IPS DF 19.7 (cell line): ENCODE measurements at regions not wholly inside any gene's neighbourhood (a gene's known extent, or its start where the extent isn't known, plus 50 kb on each side); places are given as distances from the start of the nearest gene placed in this dataset.

Source experiments
- DNase-seq: peaks from one replicate; pipeline ENCODE4 v3.0.0-alpha.2; 2013; ENCODE audit warnings: low read depth, low spot score

- no peak for DNase-seq
Measured at GRCh38 chr6:87995461-87995860, 52.2 kb upstream of the SPACA1 start.

- no peak for DNase-seq
Measured at GRCh38 chr6:87993356-87993755, 54.3 kb upstream of the SPACA1 start.

GRCh38 chr6:87990871-87991270, 56.8 kb upstream of the SPACA1 start:
- DNase-seq, result no peak

GRCh38 chr6:87982134-87982533, 65.5 kb upstream of the SPACA1 start:
- DNase-seq, result no peak

- DNase-seq, result no peak
Measured at GRCh38 chr6:87979737-87980136, 67.9 kb upstream of the SPACA1 start.

- DNase-seq, result no peak
Measured at GRCh38 chr6:87976616-87977015, 71.0 kb upstream of the SPACA1 start.

- DNase-seq, result no peak
Measured at GRCh38 chr6:87975561-87975960, 72.1 kb upstream of the SPACA1 start.

GRCh38 chr6:87972279-87972678, 75.4 kb upstream of the SPACA1 start:
- DNase-seq, result no peak

GRCh38 chr6:87971605-87972262, 75.9 kb upstream of the SPACA1 start:
- no peak for DNase-seq

- no peak for DNase-seq
Measured at GRCh38 chr6:87968435-87969278, 79.0 kb upstream of the SPACA1 start.

- no peak for DNase-seq
Measured at GRCh38 chr6:87965806-87966205, 81.8 kb upstream of the SPACA1 start.

GRCh38 chr6:87959083-87959482, 88.6 kb upstream of the SPACA1 start:
- DNase-seq, result no peak

GRCh38 chr6:87951751-87952150, 95.9 kb upstream of the SPACA1 start:
- no peak for DNase-seq

- DNase-seq, result no peak
Measured at GRCh38 chr6:87950614-87951013, 97.0 kb upstream of the SPACA1 start.

GRCh38 chr6:87949194-87949593, 98.4 kb upstream of the SPACA1 start:
- DNase-seq, result no peak

- no peak for DNase-seq
Measured at GRCh38 chr6:87946669-87947068, 101.0 kb upstream of the SPACA1 start.

GRCh38 chr6:87945966-87946365, 101.7 kb upstream of the SPACA1 start:
- DNase-seq, result no peak

- DNase-seq, result no peak
Measured at GRCh38 chr6:87945181-87945580, 102.5 kb upstream of the SPACA1 start.

GRCh38 chr6:87944541-87944954, 103.1 kb upstream of the SPACA1 start:
- DNase-seq, result no peak

- no peak for DNase-seq
Measured at GRCh38 chr6:87943191-87943590, 104.5 kb upstream of the SPACA1 start.

- no peak for DNase-seq
Measured at GRCh38 chr6:87941556-87942358, 105.9 kb upstream of the SPACA1 start.

GRCh38 chr6:87939776-87940175, 107.9 kb upstream of the SPACA1 start:
- DNase-seq, result no peak
